MM.1S (cell line): ENCODE measurements at regions not wholly inside any gene's neighbourhood (a gene's known extent, or its start where the extent isn't known, plus 50 kb on each side); places are given as distances from the start of the nearest gene placed in this dataset.

Source experiments
- DNase-seq: peaks from one replicate; pipeline ENCODE4 v3.0.0-alpha.2; 2015
- H2AFZ ChIP-seq: fragments of 300-600 bp; sonication (generic); 2 replicates; pipeline ENCODE4 v1.6.0; 2016; ENCODE audit warnings: antibody characterized with exemption, low read length
- H3F3A ChIP-seq: fragments of 300-600 bp; sonication (generic); 2 replicates; pipeline ENCODE4 v1.6.1; 2016; ENCODE audit warnings: mild to moderate bottlenecking, antibody characterized with exemption, low read length, moderate library complexity, mixed read lengths; ENCODE audit not compliant: insufficient read depth
- H3K27ac ChIP-seq: fragments of 300-600 bp; sonication (generic); 2 replicates; pipeline ENCODE4 v1.5.1; 2016; ENCODE audit warnings: mild to moderate bottlenecking, low read length
- H3K27me3 ChIP-seq: fragments of 300-600 bp; sonication (generic); replicated peaks from 2 replicates; pipeline ENCODE4 v1.6.0; 2016; ENCODE audit warnings: low read length; ENCODE audit not compliant: insufficient read depth
- H3K36me3 ChIP-seq: fragments of 300-600 bp; sonication (generic); replicated peaks from 2 replicates; pipeline ENCODE4 v1.6.1; 2016; ENCODE audit warnings: mild to moderate bottlenecking, low read length, mixed read lengths; ENCODE audit not compliant: insufficient read depth
- H3K4me1 ChIP-seq: fragments of 300-600 bp; sonication (generic); 2 replicates; pipeline ENCODE4 v1.6.1; 2016; ENCODE audit warnings: low read length, mixed read lengths
- H3K4me2 ChIP-seq: fragments of 300-600 bp; sonication (generic); 2 replicates; pipeline ENCODE4 v1.6.0; 2016; ENCODE audit warnings: low read depth, low read length
- H3K4me3 ChIP-seq: fragments of 300-600 bp; sonication (generic); 2 replicates; pipeline ENCODE4 v1.5.1; 2016; ENCODE audit warnings: low read length, mixed read lengths
- H3K79me2 ChIP-seq: fragments of 300-600 bp; sonication (generic); 2 replicates; pipeline ENCODE4 v1.6.1; 2016; ENCODE audit warnings: mixed run types, low read length, mixed read lengths
- H3K9ac ChIP-seq: fragments of 300-600 bp; sonication (generic); 2 replicates; pipeline ENCODE4 v1.6.1; 2016; ENCODE audit warnings: low read length, mixed read lengths
- H3K9me2 ChIP-seq: fragments of 300-600 bp; sonication (generic); replicated peaks from 2 replicates; pipeline ENCODE4 v1.6.1; 2016; ENCODE audit warnings: mild to moderate bottlenecking, low read length, mixed read lengths; ENCODE audit not compliant: insufficient read depth
- H3K9me3 ChIP-seq: fragments of 300-600 bp; sonication (generic); replicated peaks from 2 replicates; pipeline ENCODE4 v1.6.1; 2016; ENCODE audit warnings: mild to moderate bottlenecking, low read length, mixed read lengths; ENCODE audit not compliant: insufficient read depth
- H4K20me1 ChIP-seq: fragments of 300-600 bp; sonication (generic); 2 replicates; pipeline ENCODE4 v1.6.1; 2016; ENCODE audit warnings: mild to moderate bottlenecking, low read length, moderate library complexity, mixed read lengths; ENCODE audit not compliant: insufficient read depth
- CTCF ChIP-seq: fragments of 300-600 bp; sonication (generic); IDR thresholded peaks from 2 replicates; pipeline ENCODE4 v1.5.1; 2016; ENCODE audit warnings: antibody characterized with exemption, low read length, mixed read lengths
- EZH2 ChIP-seq: fragments of 300-600 bp; sonication (generic); optimal IDR thresholded peaks from 2 replicates; pipeline ENCODE3; 2017; ENCODE audit warnings: low read depth, mild to moderate bottlenecking, antibody characterized with exemption, low read length, mixed read lengths
- EZH2phosphoT487 ChIP-seq: fragments of 300-600 bp; sonication (generic); IDR thresholded peaks from 2 replicates; pipeline ENCODE4 v1.6.1; 2018; ENCODE audit warnings: antibody characterized with exemption, low read length

GRCh38 chr3:145696011-145696410 lies 465.0 kb downstream of the PLOD2 start:
- TF ChIP-seq EZH2 (no peak), CTCF (no peak), EZH2phosphoT487 (no peak)
- H2AFZ ChIP-seq, result no peak overlapping the region
- H3K27me3 ChIP-seq, result no peaks in the 10 kb centered on the region
- no peaks in the 10 kb centered on the region for H4K20me1 ChIP-seq
- H3K4me2 ChIP-seq, result no peak overlapping the region
- no peak overlapping the region for H3K9ac ChIP-seq
- H3K9me3 ChIP-seq, result no peaks in the 10 kb centered on the region
- no peaks in the 10 kb centered on the region for H3K4me1 ChIP-seq
- no peak for DNase-seq
- no peak overlapping the region for H3K4me3 ChIP-seq
- H3K9me2 ChIP-seq, result no peaks in the 10 kb centered on the region
- H3K79me2 ChIP-seq, result no peaks in the 10 kb centered on the region
- H3K36me3 ChIP-seq, result no peaks in the 10 kb centered on the region
- no peak overlapping the region for H3K27ac ChIP-seq
- H3F3A ChIP-seq, result no peaks in the 10 kb centered on the region

- H3K79me2 ChIP-seq, result no peaks in the 10 kb centered on the region
- no peaks in the 10 kb centered on the region for H3K4me1 ChIP-seq
- H3K36me3 ChIP-seq, result no peaks in the 10 kb centered on the region
- H3K27me3 ChIP-seq, result no peaks in the 10 kb centered on the region
- H4K20me1 ChIP-seq, result no peaks in the 10 kb centered on the region
- H3K4me2 ChIP-seq, result no peak overlapping the region
- no peaks in the 10 kb centered on the region for H3F3A ChIP-seq
- no peak for DNase-seq
- H3K4me3 ChIP-seq, result no peak overlapping the region
- H3K9me2 ChIP-seq, result no peaks in the 10 kb centered on the region
- H3K9ac ChIP-seq, result no peak overlapping the region
- no peak overlapping the region for H2AFZ ChIP-seq
- TF ChIP-seq EZH2, result no peak
- no peak for TF ChIP-seq EZH2phosphoT487
- no peak for TF ChIP-seq CTCF
- no peaks in the 10 kb centered on the region for H3K9me3 ChIP-seq
- H3K27ac ChIP-seq, result no peak overlapping the region
These were observed 462.7 kb downstream of the PLOD2 start for GRCh38 chr3:145698250-145698649.

GRCh38 chr3:145698749-145699148 lies 462.2 kb downstream of the PLOD2 start:
- no peaks in the 10 kb centered on the region for H3K79me2 ChIP-seq
- H3K4me2 ChIP-seq, result no peak overlapping the region
- no peaks in the 10 kb centered on the region for H3F3A ChIP-seq
- H3K27me3 ChIP-seq, result no peaks in the 10 kb centered on the region
- H4K20me1 ChIP-seq, result no peaks in the 10 kb centered on the region
- no peaks in the 10 kb centered on the region for H3K9me2 ChIP-seq
- no peak for DNase-seq
- TF ChIP-seq CTCF (no peak), EZH2 (no peak), EZH2phosphoT487 (no peak)
- no peaks in the 10 kb centered on the region for H3K4me1 ChIP-seq
- no peak overlapping the region for H3K27ac ChIP-seq
- no peaks in the 10 kb centered on the region for H3K9me3 ChIP-seq
- H3K9ac ChIP-seq, result no peak overlapping the region
- no peaks in the 10 kb centered on the region for H3K36me3 ChIP-seq
- H2AFZ ChIP-seq, result no peak overlapping the region
- no peak overlapping the region for H3K4me3 ChIP-seq
